ENCODE measurements at regions not wholly inside any gene's neighbourhood (a gene's known extent, or its start where the extent isn't known, plus 50 kb on each side); places are given as distances from the start of the nearest gene placed in this dataset.
"Not testable (repeated sequence)": the region's sequence is repeated elsewhere in the genome, so short reads cannot be mapped to it uniquely, and the experiment has no call there.

DNA sequence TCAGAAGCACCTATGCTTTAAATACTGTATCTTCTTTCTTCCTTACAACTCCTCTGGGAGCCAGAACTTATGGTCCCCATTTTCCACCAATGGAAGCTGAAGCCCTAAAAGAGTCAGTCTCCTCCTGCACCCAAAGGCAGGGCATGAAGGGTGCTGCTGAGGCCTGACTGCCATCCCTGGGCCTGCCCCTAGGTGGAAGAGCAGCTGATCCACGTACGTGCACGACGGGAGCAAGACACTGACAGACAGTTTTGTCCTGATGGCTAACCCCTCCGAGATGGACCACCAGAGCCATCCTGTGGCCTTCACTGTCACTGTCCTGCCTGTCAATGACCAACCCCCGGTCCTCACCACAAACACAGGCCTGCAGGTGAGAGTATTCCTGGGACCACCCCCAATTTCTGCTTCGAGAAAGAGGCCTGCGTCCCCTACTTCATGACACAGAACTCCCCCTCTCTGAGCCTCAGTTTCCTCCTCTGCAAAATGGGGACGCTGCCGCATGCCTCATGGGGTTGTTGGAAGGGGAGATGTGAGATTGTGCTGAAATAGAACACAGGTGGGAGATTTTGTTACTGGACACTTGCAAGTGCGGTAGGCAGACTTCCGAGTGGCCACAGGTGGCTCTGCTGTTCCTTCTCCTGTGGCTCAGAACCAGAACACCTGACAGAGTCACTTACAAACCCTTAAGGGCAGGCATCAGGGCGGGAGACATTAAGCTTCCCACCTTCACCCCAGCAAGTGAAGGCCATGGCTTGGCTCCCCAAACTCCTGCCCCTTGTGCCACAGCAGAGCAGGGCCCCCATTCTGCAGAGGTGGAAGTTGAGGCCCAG lies 175.4 kb downstream of the TBC1D2B start:
- H3K4me3 ChIP-seq (ENCODE audit: low read length), result no peak overlapping the region
- no peak for DNase-seq (ENCODE audit: low read depth)
- TF ChIP-seq, protein P1, sequence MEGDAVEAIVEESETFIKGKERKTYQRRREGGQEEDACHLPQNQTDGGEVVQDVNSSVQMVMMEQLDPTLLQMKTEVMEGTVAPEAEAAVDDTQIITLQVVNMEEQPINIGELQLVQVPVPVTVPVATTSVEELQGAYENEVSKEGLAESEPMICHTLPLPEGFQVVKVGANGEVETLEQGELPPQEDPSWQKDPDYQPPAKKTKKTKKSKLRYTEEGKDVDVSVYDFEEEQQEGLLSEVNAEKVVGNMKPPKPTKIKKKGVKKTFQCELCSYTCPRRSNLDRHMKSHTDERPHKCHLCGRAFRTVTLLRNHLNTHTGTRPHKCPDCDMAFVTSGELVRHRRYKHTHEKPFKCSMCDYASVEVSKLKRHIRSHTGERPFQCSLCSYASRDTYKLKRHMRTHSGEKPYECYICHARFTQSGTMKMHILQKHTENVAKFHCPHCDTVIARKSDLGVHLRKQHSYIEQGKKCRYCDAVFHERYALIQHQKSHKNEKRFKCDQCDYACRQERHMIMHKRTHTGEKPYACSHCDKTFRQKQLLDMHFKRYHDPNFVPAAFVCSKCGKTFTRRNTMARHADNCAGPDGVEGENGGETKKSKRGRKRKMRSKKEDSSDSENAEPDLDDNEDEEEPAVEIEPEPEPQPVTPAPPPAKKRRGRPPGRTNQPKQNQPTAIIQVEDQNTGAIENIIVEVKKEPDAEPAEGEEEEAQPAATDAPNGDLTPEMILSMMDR (conservative IDR thresholded peaks at IDR 0.05; ENCODE audit: low read depth, low read length), result no peak

DNA sequence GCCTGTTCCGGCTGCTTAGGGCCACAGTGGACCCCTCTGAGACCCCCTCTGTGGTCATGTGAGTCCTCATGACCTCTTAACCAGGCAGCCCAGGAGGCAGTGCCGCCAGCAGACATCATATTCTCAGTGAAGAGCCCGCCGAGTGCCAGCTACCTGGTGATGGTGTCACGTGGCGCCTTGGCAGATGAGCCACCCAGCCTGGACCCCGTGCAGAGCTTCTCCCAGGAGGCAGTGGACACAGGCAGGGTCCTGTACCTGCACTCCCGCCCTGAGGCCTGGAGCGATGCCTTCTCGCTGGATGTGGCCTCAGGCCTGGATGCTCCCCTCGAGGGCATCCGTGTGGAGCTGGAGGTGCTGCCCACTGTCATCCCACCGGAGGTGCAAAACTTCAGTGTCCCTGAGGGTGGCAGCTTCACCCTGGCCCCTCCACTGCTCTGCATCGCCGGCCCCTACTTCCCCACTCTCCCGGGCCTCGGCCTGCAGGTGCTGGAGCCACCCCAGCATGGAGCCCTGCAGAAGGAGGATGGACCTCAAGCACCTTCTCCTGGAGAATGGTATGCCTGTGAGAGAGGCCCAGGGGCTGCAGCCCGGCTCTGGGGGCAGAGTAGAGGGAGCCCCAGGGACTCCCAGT lies 176.1 kb downstream of the TBC1D2B start:
- TF ChIP-seq, protein P1 (conservative IDR thresholded peaks at IDR 0.05; ENCODE audit: low read depth, low read length), result no peak

DNA sequence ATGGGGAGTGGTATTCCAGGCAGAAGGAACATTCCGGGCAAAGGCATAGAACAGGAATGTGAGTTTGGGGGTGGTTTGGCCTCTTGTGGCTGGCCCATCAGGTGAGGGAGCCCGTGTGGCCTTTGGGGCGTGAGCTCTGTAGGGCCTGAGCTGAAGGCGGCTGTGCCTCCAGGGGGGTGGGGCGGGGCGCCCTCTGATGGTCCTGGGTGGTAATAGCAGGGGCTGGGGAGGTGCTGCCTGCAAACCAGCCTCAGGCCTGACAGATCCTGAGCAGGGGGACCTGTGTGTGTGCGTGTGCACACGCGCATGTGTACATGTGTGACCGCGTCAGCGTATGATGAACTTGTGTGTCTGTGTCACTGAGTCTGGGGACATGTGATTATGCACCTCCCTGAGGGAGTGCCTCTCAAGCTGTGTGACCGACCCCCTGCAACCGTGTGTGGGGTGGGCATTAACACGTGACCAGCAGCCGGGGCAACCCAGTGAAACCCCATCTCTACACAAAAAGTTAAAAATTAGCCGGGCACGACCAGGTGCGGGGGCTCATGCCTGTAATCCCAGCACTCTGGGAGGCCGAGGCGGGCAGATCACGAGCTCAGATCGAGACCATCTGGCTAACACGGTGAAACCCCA lies 177.1 kb downstream of the TBC1D2B start:
- DNase-seq (ENCODE audit: low read depth); H3K4me3 ChIP-seq (ENCODE audit: low read length): not testable (repeated sequence)
- TF ChIP-seq, protein P1 (conservative IDR thresholded peaks at IDR 0.05; ENCODE audit: low read depth, low read length), result peak; percentile 59

More for the DNA sequence above, 176.1 kb downstream of the TBC1D2B start:
- H3K4me3 ChIP-seq (ENCODE audit: low read length), result no peak overlapping the region
- DNase-seq (ENCODE audit: low read depth), result no peak

DNA sequence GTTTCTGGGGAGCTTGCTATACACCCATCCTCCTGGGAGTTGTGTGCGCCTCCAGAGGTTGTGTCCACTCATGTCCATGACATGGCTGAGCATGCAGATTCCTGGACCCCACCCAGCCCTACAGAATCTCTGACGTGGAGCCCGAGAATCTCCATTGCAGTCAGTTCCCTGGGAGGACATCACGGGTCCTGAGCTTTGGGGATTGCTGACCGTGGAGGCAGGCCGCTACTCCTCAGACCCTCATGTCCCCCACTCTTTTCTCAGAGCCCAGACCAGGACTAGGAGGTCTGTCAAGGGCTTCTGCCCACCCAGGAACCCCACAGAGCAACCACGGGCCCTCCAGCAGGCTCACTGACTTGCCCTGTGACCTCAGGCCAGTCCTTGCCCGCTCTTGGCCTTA lies 177.7 kb downstream of the TBC1D2B start:
- DNase-seq (ENCODE audit: low read depth); H3K4me3 ChIP-seq (ENCODE audit: low read length): not testable (repeated sequence)

DNA sequence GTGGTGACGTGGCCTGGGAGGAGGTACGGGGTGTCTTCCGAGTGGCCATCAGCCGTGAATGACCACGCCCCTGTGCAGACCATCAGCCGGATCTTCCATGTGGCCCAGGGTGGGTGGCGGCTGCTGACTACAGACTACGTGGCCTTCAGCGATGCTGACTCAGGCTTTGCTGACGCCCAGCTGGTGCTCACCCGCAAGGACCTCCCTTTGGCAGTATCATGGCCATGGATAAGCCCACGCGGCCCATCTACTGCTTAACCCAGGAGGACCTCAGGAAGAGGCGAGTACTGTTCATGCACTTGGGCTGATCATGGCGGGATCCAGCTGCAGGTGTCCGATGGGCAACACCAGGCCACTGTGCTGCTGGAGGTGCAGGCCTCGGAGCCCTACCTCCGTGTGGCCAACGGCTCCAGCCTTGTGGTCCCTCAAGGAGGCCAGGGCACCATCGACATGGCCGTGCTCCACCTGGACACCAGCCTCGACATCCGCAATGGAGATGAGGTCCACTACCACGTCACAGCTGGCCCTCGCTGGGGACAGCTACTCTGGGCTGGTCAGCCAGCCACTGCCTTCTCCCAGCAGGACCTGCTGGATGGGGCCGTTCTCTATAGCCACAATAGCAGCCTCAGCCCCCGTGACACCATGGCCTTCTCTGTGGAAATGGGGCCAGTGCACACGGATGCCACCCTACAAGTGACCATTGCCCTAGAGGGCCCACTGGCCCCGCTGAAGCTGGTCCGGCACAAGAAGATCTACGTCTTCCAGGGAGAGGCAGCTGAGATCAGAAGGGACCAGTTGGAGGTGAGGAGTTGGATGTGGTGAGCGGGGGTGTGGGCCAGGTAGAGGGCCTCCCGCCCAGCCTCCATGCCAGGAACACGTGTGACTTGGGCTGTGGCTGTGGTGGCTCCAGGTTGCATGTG lies 178.4 kb downstream of the TBC1D2B start:
- no peak for DNase-seq (ENCODE audit: low read depth)
- no peak overlapping the region for H3K4me3 ChIP-seq (ENCODE audit: low read length)
- TF ChIP-seq, protein P1 (conservative IDR thresholded peaks at IDR 0.05; ENCODE audit: low read depth, low read length), result no peak

DNA sequence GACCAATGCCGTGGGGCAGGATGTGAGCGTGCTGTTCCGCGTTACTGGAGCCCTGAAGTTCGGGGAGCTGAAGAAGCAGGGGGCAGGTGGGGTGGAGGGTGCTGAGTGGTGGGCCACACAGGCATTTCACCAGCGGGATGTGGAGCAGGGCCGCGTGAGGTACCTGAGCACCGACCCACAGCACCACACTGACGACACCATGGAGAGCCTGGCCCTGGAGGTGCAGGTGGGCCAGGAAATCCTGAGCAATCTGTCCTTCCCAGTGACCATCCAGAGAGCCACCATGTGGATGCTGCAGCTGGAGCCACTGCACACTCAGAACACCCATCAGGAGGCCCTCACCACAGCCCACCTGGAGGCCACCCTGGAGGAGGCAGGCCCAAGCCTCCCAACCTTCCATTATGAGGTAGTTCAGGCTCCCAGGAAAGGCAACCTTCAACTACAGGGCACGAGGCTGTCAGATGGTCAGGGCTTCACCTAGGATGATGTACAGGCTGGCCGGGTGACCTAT lies 179.6 kb downstream of the TBC1D2B start:
- H3K4me3 ChIP-seq (ENCODE audit: low read length), result no peak overlapping the region
- DNase-seq (ENCODE audit: low read depth), result no peak
- TF ChIP-seq, protein P1 (conservative IDR thresholded peaks at IDR 0.05; ENCODE audit: low read depth, low read length), result no peak

DNA sequence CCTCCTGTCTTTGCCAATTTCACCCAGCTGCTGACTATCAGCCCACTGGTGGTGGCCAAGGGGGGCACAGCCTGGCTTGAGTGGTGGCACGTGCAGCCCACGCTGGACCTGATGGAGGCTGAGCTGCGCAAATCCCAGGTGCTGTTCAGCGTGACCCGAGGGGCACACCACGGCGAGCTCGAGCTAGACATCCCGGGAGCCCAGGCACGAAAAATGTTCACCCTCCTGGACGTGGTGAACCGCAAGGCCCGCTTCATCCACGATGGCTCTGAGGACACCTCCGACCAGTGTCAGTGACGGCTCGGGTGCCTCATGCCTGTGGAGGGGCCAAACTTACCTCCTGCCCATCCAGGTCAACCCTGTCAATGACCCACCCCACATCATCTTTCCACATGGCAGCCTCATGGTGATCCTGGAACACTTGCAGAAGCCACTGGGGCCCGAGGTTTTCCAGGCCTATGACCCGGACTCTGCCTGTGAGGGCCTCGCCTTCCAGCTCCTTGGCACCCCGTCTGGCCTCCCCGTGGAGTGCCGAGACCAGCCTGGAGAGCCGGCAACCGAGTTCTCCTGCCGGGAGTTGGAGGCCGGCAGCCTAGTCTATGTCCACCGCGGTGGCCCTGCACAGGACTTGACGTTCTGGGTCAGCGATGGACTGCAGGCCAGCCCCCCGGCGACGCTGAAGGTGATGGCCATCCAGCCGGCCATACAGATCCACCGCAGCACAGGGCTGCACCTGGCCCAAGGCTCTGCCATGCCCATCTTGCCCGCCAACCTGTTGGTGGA lies 180.2 kb downstream of the TBC1D2B start:
- DNase-seq (ENCODE audit: low read depth); H3K4me3 ChIP-seq (ENCODE audit: low read length): not testable (repeated sequence)

DNA sequence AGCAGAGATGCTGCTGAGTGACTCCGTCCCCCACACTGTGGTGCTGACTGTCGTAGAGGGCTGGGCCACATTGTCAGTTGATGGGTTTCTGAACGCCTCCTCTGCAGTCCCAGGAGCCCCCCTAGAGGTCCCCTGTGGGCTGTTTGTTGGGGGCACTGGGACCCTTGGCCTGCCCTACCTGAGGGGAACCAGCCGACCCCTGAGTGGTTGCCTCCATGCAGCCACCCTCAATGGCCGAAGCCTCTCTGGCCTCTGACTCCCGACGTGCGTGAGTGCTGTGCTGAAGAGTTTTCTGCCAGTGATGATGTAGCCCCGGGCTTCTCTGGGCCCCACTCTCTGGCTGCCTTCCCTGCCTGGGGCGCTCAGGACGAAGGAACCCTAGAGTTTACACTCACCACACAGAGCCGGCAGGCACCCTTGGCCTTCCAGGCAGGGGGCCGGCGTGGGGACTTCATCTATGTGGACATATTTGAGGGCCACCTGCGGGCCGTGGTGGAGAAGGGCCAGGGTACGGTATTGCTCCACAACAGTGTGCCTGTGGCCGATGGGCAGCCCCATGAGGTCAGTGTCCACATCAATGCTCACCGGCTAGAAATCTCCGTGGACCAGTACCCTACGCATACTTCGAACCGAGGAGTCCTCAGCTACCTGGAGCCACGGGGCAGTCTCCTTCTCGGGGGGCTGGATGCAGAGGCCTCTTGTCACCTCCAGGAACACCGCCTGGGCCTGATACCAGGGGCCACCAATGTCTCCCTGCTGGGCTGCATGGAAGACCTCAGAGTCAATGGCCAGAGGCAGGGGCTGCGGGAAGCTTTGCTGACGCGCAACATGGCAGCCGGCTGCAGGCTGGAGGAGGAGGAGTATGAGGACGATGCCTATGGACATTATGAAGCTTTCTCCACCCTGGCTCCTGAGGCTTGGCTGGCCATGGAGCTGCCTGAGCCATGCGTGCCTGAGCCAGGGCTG lies 181.1 kb downstream of the TBC1D2B start:
- not testable (repeated sequence) for DNase-seq (ENCODE audit: low read depth); H3K4me3 ChIP-seq (ENCODE audit: low read length)

All from retinal pigment epithelial cell (primary cell).